Trophoblast cell (in vitro differentiated cells and primary cell): ENCODE measurements at regions not wholly inside any gene's neighbourhood (a gene's known extent, or its start where the extent isn't known, plus 50 kb on each side); places are given as distances from the start of the nearest gene placed in this dataset.

Source experiments
- DNase-seq, 2 donors: peaks; one replicate each; pipeline ENCODE4 v3.0.0-alpha.2; 2016
- H2AFZ ChIP-seq: 2 replicates; pipeline ENCODE4 v1.6.1; 2013; ENCODE audit warnings: low read length, moderate library complexity, mild to moderate bottlenecking; ENCODE audit not compliant: insufficient read depth, poor library complexity
- H2AK5ac ChIP-seq: 2 replicates; pipeline ENCODE4 v1.6.1; 2013; ENCODE audit warnings: mild to moderate bottlenecking, low read length
- H2BK120ac ChIP-seq: 2 replicates; pipeline ENCODE4 v1.6.1; 2013; ENCODE audit warnings: low read length, mild to moderate bottlenecking, moderate library complexity; ENCODE audit not compliant: insufficient read depth, poor library complexity
- H2BK12ac ChIP-seq: 2 replicates; pipeline ENCODE4 v1.6.1; 2013; ENCODE audit warnings: mild to moderate bottlenecking, low read length, moderate library complexity
- H2BK5ac ChIP-seq: 2 replicates; pipeline ENCODE4 v1.6.1; 2013; ENCODE audit warnings: low read length, low read depth, moderate library complexity, mild to moderate bottlenecking; ENCODE audit not compliant: poor library complexity
- H3K14ac ChIP-seq: 2 replicates; pipeline ENCODE4 v1.6.1; 2013; ENCODE audit warnings: mild to moderate bottlenecking, low read length
- H3K18ac ChIP-seq: 2 replicates; pipeline ENCODE4 v1.6.1; 2013; ENCODE audit warnings: mild to moderate bottlenecking, low read length
- H3K23ac ChIP-seq: 2 replicates; pipeline ENCODE4 v1.6.1; 2013; ENCODE audit warnings: low read length
- H3K27ac ChIP-seq: 2 replicates; pipeline ENCODE4 v1.5.1; 2013; ENCODE audit warnings: low read depth, mild to moderate bottlenecking, inconsistent platforms, low read length, moderate library complexity
- H3K27me3 ChIP-seq: 2 replicates; pipeline ENCODE4 v1.6.1; 2013; ENCODE audit warnings: inconsistent platforms, mild to moderate bottlenecking, low read length, moderate library complexity; ENCODE audit not compliant: insufficient read depth
- H3K36me3 ChIP-seq, 2 experiments: 1 replicate in 1 of 2; 2 replicates in 1 of 2; pipeline ENCODE4 v1.6.1; 2013; ENCODE audit warnings: low read length in 2 of 2, mild to moderate bottlenecking in 2 of 2, moderate library complexity in 1 of 2; ENCODE audit not compliant: insufficient read depth in 2 of 2, control insufficient read depth in 1 of 2
- H3K4ac ChIP-seq: 2 replicates; pipeline ENCODE4 v1.6.1; 2013; ENCODE audit warnings: low read depth, mild to moderate bottlenecking, low read length, moderate library complexity
- H3K4me1 ChIP-seq, 2 experiments: 1 replicate in 1 of 2; 2 replicates in 1 of 2; pipeline ENCODE4 v1.6.1; 2013; ENCODE audit warnings: low read length in 2 of 2, mild to moderate bottlenecking in 2 of 2, moderate library complexity in 1 of 2; ENCODE audit not compliant: insufficient read depth in 2 of 2, control insufficient read depth in 1 of 2
- H3K4me2 ChIP-seq: 2 replicates; pipeline ENCODE4 v1.6.1; 2013; ENCODE audit warnings: inconsistent platforms, mild to moderate bottlenecking, low read length, moderate library complexity
- H3K4me3 ChIP-seq: 2 replicates; pipeline ENCODE4 v1.5.1; 2013; ENCODE audit warnings: mild to moderate bottlenecking, low read depth, low read length, inconsistent platforms
- H3K79me1 ChIP-seq: one replicate; pipeline ENCODE4 v1.6.1; 2013; ENCODE audit warnings: low read length
- H3K79me2 ChIP-seq: 2 replicates; pipeline ENCODE4 v1.6.1; 2013; ENCODE audit warnings: low read length, mild to moderate bottlenecking; ENCODE audit not compliant: control insufficient read depth, insufficient read depth, poor library complexity
- H3K9ac ChIP-seq: 2 replicates; pipeline ENCODE4 v1.6.1; 2013; ENCODE audit warnings: mild to moderate bottlenecking, low read length
- H3K9me3 ChIP-seq: 2 replicates; pipeline ENCODE4 v1.6.1; 2013; ENCODE audit warnings: low read depth, mild to moderate bottlenecking, control low read depth, inconsistent platforms, low read length; ENCODE audit not compliant: insufficient read depth
- H4K12ac ChIP-seq: 2 replicates; pipeline ENCODE4 v1.6.1; 2013; ENCODE audit warnings: low read depth, mild to moderate bottlenecking, low read length, moderate library complexity
- H4K8ac ChIP-seq: 2 replicates; pipeline ENCODE4 v1.6.1; 2013; ENCODE audit warnings: low read depth, mild to moderate bottlenecking, low read length, moderate library complexity
- H4K91ac ChIP-seq: one replicate; pipeline ENCODE4 v1.6.1; 2013; ENCODE audit warnings: low read depth, mild to moderate bottlenecking, low read length, moderate library complexity
- WGBS: extraction: QIAGEN DNeasy Blood & Tissue Kit; methylation state at CpG from one replicate; pipeline ENCODE4 v1.1.7; 2013; ENCODE audit warnings: missing lambda C conversion rate; ENCODE audit not compliant: insufficient read length, insufficient coverage; ENCODE audit errors: extremely low coverage; 5-methylcytosine and 5-hydroxymethylcytosine counted together

DNA sequence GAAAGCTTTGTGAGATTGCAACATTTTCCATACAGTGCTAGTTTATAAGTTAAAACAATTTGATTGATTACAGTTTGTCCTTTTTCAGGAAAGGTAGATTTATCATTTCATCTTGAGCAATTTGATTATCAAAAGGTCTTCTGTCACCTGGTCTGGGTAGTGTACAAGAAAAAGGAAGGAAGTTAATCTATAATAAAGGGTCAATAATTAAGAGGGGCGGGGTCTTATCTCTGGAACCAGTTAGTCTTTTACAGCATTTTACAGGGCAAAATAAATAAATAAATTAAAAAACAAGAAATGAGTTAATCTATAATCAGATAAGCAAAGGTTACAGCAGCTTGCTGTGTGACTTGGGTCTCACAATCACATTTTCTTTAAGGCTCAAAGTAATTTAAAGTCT, 277.8 kb upstream of the GYPC start:
- H4K91ac ChIP-seq, result no peak overlapping the region
- no peak overlapping the region for H3K4me3 ChIP-seq
- no peaks in the 10 kb centered on the region for H3K9me3 ChIP-seq
- no peak overlapping the region for H2BK12ac ChIP-seq
- no CpG with 5 or more reads among the region's 1 CpG for WGBS
- H3K9ac ChIP-seq, result no peak overlapping the region
- no peaks in the 10 kb centered on the region for H3K79me1 ChIP-seq
- no peak overlapping the region for H3K23ac ChIP-seq
- no peak overlapping the region for H2AFZ ChIP-seq
- no peaks in the 10 kb centered on the region for H3K4me1 ChIP-seq
- no peak overlapping the region for H4K12ac ChIP-seq
- H3K18ac ChIP-seq, result no peak overlapping the region
- H3K4me2 ChIP-seq, result no peak overlapping the region
- H3K27me3 ChIP-seq, result no peaks in the 10 kb centered on the region
- no peak for DNase-seq
- no peaks in the 10 kb centered on the region for H3K36me3 ChIP-seq
- H2AK5ac ChIP-seq, result no peak overlapping the region
- no peak overlapping the region for H4K8ac ChIP-seq
- H2BK5ac ChIP-seq, result no peak overlapping the region
- no peak overlapping the region for H2BK120ac ChIP-seq
- H3K14ac ChIP-seq, result no peak overlapping the region
- H3K27ac ChIP-seq, result no peak overlapping the region
- H3K4ac ChIP-seq, result no peak overlapping the region
- no peaks in the 10 kb centered on the region for H3K79me2 ChIP-seq

DNA sequence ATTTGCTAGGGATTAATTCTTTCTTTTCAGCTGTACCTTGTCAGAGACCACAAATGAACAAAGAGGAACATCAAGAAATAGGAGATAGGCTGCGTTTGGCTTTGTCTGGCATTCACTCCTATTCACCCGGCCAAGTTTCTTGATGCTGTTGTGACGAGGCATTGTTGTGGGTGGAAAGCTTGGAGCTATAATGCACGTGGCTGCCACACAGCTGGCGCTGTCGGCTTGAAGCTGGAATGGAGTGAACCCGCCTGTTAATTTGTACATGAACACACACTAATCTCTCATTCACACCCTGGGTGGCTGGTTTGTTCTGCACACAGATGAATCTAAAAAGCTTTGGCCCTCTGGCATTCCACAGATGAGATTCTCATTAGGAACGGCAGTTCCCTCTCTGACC, 274.9 kb upstream of the GYPC start:
- Histone ChIP-seq H2AK5ac (no peak overlapping the region), H3K9ac (no peak overlapping the region), H3K9me3 (no peaks in the 10 kb centered on the region), H2BK12ac (no peak overlapping the region), H3K4me1 (no peaks in the 10 kb centered on the region), H3K27ac (no peak overlapping the region), H4K91ac (no peak overlapping the region), H3K4ac (no peak overlapping the region), H2BK120ac (no peak overlapping the region), H2AFZ (no peak overlapping the region), H3K27me3 (no peaks in the 10 kb centered on the region), H3K14ac (no peak overlapping the region), H4K8ac (no peak overlapping the region), H3K79me2 (no peaks in the 10 kb centered on the region), H4K12ac (no peak overlapping the region), H3K4me3 (no peak overlapping the region), H3K36me3 (no peaks in the 10 kb centered on the region), H3K23ac (no peak overlapping the region), H3K4me2 (no peak overlapping the region), H3K18ac (no peak overlapping the region), H2BK5ac (no peak overlapping the region), H3K79me1 (no peaks in the 10 kb centered on the region)
- no CpG with 5 or more reads among the region's 8 CpGs for WGBS
- DNase-seq, result no peak

DNA sequence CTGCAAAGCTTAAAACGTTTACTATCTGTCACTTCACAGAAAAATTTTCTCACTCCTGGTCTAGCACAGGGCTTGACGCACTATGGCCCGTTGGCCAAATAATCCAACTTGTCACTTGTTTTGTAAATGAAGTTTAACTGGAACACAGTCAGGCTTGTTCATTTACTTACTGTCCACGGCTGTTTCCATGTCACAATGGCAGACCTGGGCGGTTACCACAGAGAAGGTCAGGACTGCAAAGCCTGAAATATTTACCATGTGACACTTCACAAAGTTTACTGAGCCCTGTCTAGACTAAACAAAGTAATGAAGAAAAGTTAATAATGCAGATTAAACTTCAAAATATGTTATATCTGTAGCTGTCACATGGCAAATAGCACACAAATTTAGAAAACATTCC, 273.0 kb upstream of the GYPC start:
- no peak for DNase-seq
- H4K91ac ChIP-seq, result no peak overlapping the region
- WGBS, result no CpG with 5 or more reads among the region's 5 CpGs
- no peak overlapping the region for H3K4me3 ChIP-seq
- no peak overlapping the region for H2BK120ac ChIP-seq
- no peak overlapping the region for H3K27ac ChIP-seq
- no peak overlapping the region for H3K4ac ChIP-seq
- H3K9ac ChIP-seq, result no peak overlapping the region
- H3K36me3 ChIP-seq, result no peaks in the 10 kb centered on the region
- H2BK12ac ChIP-seq, result no peak overlapping the region
- H3K4me2 ChIP-seq, result no peak overlapping the region
- H2AFZ ChIP-seq, result no peak overlapping the region
- no peaks in the 10 kb centered on the region for H3K4me1 ChIP-seq
- no peaks in the 10 kb centered on the region for H3K27me3 ChIP-seq
- H3K79me1 ChIP-seq, result no peaks in the 10 kb centered on the region
- H3K23ac ChIP-seq, result no peak overlapping the region
- no peak overlapping the region for H4K8ac ChIP-seq
- H3K14ac ChIP-seq, result no peak overlapping the region
- no peaks in the 10 kb centered on the region for H3K79me2 ChIP-seq
- no peak overlapping the region for H4K12ac ChIP-seq
- H3K18ac ChIP-seq, result no peak overlapping the region
- no peak overlapping the region for H2AK5ac ChIP-seq
- peaks cover 2% of the 10 kb centered on the region for H3K9me3 ChIP-seq
- no peak overlapping the region for H2BK5ac ChIP-seq

DNA sequence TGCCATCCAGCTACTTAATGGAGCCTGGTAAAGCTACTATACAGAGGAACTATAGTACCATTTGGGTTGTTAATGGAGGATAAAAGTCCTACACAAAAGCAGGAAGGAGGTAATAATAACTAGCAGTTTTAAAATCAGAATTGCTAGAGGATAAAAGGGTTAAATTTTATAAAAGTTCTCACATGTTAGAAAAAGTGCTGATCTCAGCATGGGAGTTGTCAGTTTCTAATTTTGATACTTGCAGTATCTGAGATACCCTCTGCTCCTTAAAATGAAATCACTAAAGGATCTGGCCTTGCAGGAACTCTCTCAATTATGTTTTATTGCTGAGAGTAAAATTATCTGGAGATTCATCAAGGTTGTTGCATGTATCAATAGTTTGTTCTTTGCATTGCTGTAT, 272.2 kb upstream of the GYPC start:
- H2BK120ac ChIP-seq, result no peak overlapping the region
- no peaks in the 10 kb centered on the region for H3K36me3 ChIP-seq
- H3K4ac ChIP-seq, result no peak overlapping the region
- no peak overlapping the region for H2AFZ ChIP-seq
- H4K12ac ChIP-seq, result no peak overlapping the region
- H3K9me3 ChIP-seq, result peaks cover 6% of the 10 kb centered on the region
- H3K18ac ChIP-seq, result no peak overlapping the region
- H3K23ac ChIP-seq, result no peak overlapping the region
- H2AK5ac ChIP-seq, result no peak overlapping the region
- H3K9ac ChIP-seq, result no peak overlapping the region
- H3K4me2 ChIP-seq, result no peak overlapping the region
- H3K4me3 ChIP-seq, result no peak overlapping the region
- no peaks in the 10 kb centered on the region for H3K79me1 ChIP-seq
- H4K91ac ChIP-seq, result no peak overlapping the region
- H3K79me2 ChIP-seq, result no peaks in the 10 kb centered on the region
- H4K8ac ChIP-seq, result no peak overlapping the region
- H2BK12ac ChIP-seq, result no peak overlapping the region
- H3K27ac ChIP-seq, result no peak overlapping the region
- no peaks in the 10 kb centered on the region for H3K27me3 ChIP-seq
- H3K4me1 ChIP-seq, result no peaks in the 10 kb centered on the region
- no peak for DNase-seq
- H3K14ac ChIP-seq, result no peak overlapping the region
- H2BK5ac ChIP-seq, result no peak overlapping the region

DNA sequence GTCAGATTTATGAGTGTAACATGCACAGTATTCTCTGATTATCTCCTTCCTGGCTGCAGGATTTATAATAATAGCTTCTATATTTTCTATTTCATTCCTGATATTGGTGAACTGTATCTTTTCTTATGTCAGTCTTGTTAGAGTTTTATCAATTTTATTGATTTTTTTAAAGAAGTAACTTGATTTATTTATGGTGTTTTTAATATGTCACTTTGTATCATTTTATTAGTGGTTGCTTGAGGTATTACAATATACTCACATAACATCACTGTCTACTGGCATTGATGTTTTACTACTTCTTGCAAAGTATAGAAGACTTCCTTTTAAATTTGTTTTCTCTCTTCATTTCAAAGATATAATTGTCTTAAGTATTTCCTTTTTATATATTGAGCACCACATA, 270.5 kb upstream of the GYPC start:
- Histone ChIP-seq H3K9me3 (peaks cover 6% of the 10 kb centered on the region), H3K79me1 (no peaks in the 10 kb centered on the region), H2BK12ac (no peak overlapping the region), H3K4me1 (no peaks in the 10 kb centered on the region), H2BK5ac (no peak overlapping the region), H3K14ac (no peak overlapping the region), H3K23ac (no peak overlapping the region), H4K8ac (no peak overlapping the region), H3K18ac (no peak overlapping the region), H3K4ac (no peak overlapping the region), H4K91ac (no peak overlapping the region), H4K12ac (no peak overlapping the region), H2AK5ac (no peak overlapping the region), H3K27ac (no peak overlapping the region), H3K4me3 (no peak overlapping the region), H3K79me2 (no peaks in the 10 kb centered on the region), H3K36me3 (no peaks in the 10 kb centered on the region), H3K9ac (no peak overlapping the region), H2AFZ (no peak overlapping the region), H3K27me3 (no peaks in the 10 kb centered on the region), H3K4me2 (no peak overlapping the region), H2BK120ac (no peak overlapping the region)
- DNase-seq, result no peak
